Heart left ventricle (tissue), 16 donors: ENCODE measurements at regions not wholly inside any gene's neighbourhood (a gene's known extent, or its start where the extent isn't known, plus 50 kb on each side); places are given as distances from the start of the nearest gene placed in this dataset.

ENCODE experiments used
- ATAC-seq, 4 donors: fragments of 200-7000 bp; cut with Tn5 transposase; one replicate each; pipeline ENCODE4 v1.9.1; 2020 to 2022; ENCODE audit warnings: moderate library complexity in 4 of 4, mild to moderate bottlenecking in 3 of 4, moderate number of reproducible peaks in 1 of 4
- DNase-seq, 5 donors: peaks; one replicate each; pipeline ENCODE4 v3.0.0-alpha.2; 2020
- H3K27ac ChIP-seq, 12 donors: fragments of 200-600 bp; sonication (generic) in 4 of 12; one replicate each; pipeline versions ENCODE4 v1.5.0 to v1.8.0; 2016 to 2022; ENCODE audit warnings: mild to moderate bottlenecking in 2 of 12
- H3K27me3 ChIP-seq, 9 donors: fragments of 200-600 bp; sonication (generic) in 2 of 9; one replicate each; pipeline versions ENCODE4 v1.5.1 to v1.8.0; 2016 to 2022; ENCODE audit warnings: mild to moderate bottlenecking in 3 of 9
- H3K36me3 ChIP-seq, 9 donors: fragments of 200-600 bp; sonication (generic) in 2 of 9; one replicate each; pipeline versions ENCODE4 v1.5.0 to v1.8.0; 2018 to 2022; ENCODE audit warnings: mild to moderate bottlenecking in 2 of 9
- H3K4me1 ChIP-seq, 12 donors: fragments of 200-600 bp; sonication (generic) in 4 of 12; one replicate each; pipeline versions ENCODE4 v1.5.0 to v1.8.0; 2016 to 2022; ENCODE audit warnings: mild to moderate bottlenecking in 3 of 12
- H3K4me3 ChIP-seq, 12 donors: fragments of 200-600 bp; sonication (generic) in 4 of 12; one replicate each; pipeline versions ENCODE4 v1.5.0 to v1.8.0; 2017 to 2022; ENCODE audit warnings: mild to moderate bottlenecking in 9 of 12, moderate library complexity in 4 of 12
- H3K9me3 ChIP-seq, 12 donors: fragments of 200-600 bp; sonication (generic) in 4 of 12; one replicate each; pipeline versions ENCODE4 v1.5.0 to v1.8.0; 2016 to 2022; ENCODE audit warnings: mild to moderate bottlenecking in 1 of 12
- POLR2A ChIP-seq, 2 donors: fragments of 450-650 bp; IDR thresholded peaks; one replicate each; pipeline ENCODE4 v1.6.1; 2017; ENCODE audit warnings: antibody characterized with exemption in 2 of 2, mild to moderate bottlenecking in 2 of 2, moderate library complexity in 2 of 2
- WGBS, 4 donors: extraction: QIAGEN DNeasy Blood & Tissue Kit in 2 of 4; methylation state at CpG; one replicate each; pipeline versions ENCODE4 v1.1.5 to v1.1.7; 2013 to 2018; 5-methylcytosine and 5-hydroxymethylcytosine counted together
- intact Hi-C, 10 donors: fragments of 100-400 bp; cut with DNase I; formaldehyde crosslinking; loops; one replicate each; pipeline versions ENCODE4 v1.11.1 to v1.14.2; 2022
- TF ChIP-seq, protein P1 (sequence below), 12 donors: fragments of 200-600 bp; sonication (generic) in 4 of 12; IDR thresholded peaks; one replicate each; pipeline versions ENCODE4 v1.5.0 to v1.8.0; 2018 to 2022; ENCODE audit warnings: antibody characterized with exemption in 12 of 12, mild to moderate bottlenecking in 5 of 12
- donor health status: ischemic (EF 13 %, LVEDD 7.1; RV severe dilation, severe dysfunction).
- donor health status: healthy with polysubstance abuse.
- donor health status: DM: no; HTN: yes; CAD: no.
- donor health status: DM: no; HTN: no; CAD: no.
- donor health status: ischemic (EF 25% LVEDD 6.9; RV normal size, moderate dysfunction).
- donor health status: ischemic (EF 25% LVEDD 5.7; RV mildly dilated, moderate dysfunction).
- donor health status: healthy.
- donor health status: DM: yes; HTN: yes; CAD: no.
- donor health status: ischemic (EF 35%, LVEDD 5.7; RV mildly dilated, moderate dysfunction).
- donor health status: nonischemic (EF 11% LVEDD 7.7; RV severe dilation, severe dysfunction).
- donor health status: DM: yes; HTN: yes; CAD: no.
- donor health status: PGD.
- donor health status: ischemic (EF 29% LVEDD 5.4; RV normal size, mild dysfunction).
- donor health status: nonischemic (EF 23%, LVEDD 6.1; RV moderate dilation, normal function).

DNA sequence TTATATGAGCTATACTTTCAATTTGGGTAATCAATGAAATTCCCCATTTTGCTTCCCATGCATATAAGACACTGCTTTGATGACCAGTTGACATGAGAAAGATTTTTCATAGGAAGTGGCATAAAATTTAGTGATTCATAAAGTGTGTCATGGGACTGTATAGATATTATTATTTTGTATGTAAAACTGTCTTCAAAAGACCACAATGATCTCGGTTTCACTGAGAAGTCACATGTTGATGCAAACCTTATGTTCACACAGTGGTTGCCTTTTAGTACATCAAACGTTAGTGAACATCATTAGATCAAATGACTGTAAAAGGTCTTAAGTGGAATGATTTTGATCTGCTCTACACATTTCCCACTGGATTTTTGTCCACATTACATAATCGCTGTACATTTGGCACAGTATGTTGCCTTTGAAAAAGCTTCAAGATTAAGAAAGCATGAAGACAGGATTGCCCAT lies 349.2 kb upstream of the MEF2C start:
- no peak for TF ChIP-seq POLR2A (IDR thresholded peaks at IDR 0.05)
- TF ChIP-seq, protein P1, sequence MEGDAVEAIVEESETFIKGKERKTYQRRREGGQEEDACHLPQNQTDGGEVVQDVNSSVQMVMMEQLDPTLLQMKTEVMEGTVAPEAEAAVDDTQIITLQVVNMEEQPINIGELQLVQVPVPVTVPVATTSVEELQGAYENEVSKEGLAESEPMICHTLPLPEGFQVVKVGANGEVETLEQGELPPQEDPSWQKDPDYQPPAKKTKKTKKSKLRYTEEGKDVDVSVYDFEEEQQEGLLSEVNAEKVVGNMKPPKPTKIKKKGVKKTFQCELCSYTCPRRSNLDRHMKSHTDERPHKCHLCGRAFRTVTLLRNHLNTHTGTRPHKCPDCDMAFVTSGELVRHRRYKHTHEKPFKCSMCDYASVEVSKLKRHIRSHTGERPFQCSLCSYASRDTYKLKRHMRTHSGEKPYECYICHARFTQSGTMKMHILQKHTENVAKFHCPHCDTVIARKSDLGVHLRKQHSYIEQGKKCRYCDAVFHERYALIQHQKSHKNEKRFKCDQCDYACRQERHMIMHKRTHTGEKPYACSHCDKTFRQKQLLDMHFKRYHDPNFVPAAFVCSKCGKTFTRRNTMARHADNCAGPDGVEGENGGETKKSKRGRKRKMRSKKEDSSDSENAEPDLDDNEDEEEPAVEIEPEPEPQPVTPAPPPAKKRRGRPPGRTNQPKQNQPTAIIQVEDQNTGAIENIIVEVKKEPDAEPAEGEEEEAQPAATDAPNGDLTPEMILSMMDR (IDR thresholded peaks at IDR 0.05) = no peak
- WGBS, 4 donors = 74 to 82% (median 75%) methylated on average over 3 of the region's 3 CpGs

DNA sequence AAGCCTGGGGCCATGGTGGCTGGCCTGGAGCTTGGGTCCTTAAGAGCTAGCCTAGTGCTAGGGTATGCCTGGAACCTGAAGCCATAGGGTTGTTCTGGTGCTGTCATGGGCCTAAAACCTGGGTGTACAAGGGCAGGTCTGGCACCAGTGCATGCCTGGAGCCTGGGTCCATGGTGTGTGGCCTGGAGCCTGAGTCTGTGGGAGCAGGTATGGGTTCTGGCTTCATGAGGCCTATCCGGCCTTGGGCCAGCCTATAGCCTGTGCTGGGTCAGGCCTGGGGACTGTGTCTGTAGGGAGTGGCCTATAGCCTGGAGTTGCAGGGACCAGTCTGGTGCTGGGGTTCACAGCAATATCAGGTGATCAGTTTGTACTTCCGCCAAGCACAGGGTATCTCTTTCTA lies 347.2 kb upstream of the MEF2C start:
- Histone ChIP-seq H3K4me3 (no peak overlapping the region), H3K36me3 (no peaks in the 10 kb centered on the region), H3K27ac (no peak overlapping the region), H3K9me3 (peaks cover 0 to 19% (median 0%) of the 10 kb centered on the region in 12 donors), H3K27me3 (no peaks in the 10 kb centered on the region), H3K4me1 (no peaks in the 10 kb centered on the region)
- intact Hi-C loops = no loop called here
- 71 to 100% (median 100%) methylated on average over 1 to 2 of the region's 2 CpGs for WGBS, 4 donors
- TF ChIP-seq, protein P1 (IDR thresholded peaks at IDR 0.05) = no peak
- TF ChIP-seq POLR2A (IDR thresholded peaks at IDR 0.05) = no peak
- ATAC-seq = no peak
- peak in 1 of 5 donors; percentile 19 for DNase-seq

More for the DNA sequence above, 349.2 kb upstream of the MEF2C start:
- Histone ChIP-seq H3K9me3 (peaks cover 0 to 10% (median 0%) of the 10 kb centered on the region in 12 donors), H3K36me3 (no peaks in the 10 kb centered on the region), H3K27me3 (no peaks in the 10 kb centered on the region), H3K4me3 (no peak overlapping the region), H3K4me1 (no peaks in the 10 kb centered on the region), H3K27ac (no peak overlapping the region)
- intact Hi-C loops = no loop called here
- DNase-seq (no peak), ATAC-seq (no peak)

DNA sequence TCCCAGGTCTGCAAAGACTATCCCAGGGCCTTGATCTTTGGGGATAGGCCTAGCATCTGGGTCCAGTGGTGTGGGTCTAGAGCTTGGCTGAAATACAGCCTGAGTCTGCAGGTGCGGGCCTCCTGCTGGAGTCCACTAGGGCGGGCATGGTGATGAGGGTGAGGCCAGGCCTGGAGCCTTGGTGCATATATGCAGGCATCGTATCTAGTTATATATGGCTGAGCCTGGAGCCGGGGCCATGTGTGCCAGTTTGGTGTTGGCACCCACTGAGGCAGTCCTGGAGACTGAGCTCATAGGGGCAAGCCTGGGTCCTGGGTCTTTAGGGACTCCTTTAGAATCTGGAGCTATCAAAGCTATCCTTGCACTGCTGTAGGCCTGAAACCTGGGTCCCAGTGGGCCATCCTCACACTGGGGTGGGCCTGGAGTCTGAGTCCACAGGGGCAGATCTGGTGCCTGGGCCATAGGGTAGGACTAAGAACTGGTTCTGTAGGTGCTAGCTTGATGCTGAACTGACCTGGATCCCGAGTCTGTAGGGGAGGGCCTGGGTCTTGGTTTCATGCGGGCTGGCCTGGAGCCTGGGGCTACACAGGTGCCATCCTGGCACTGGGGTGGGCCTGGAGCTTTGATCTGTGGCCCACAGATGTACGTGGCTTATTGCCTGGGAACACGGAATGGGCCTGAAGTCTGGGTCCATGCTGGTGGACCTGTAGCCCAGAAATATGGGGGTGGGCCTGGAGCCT lies 346.5 kb upstream of the MEF2C start:
- DNase-seq (peak in 1 of 5 donors; percentile 37), ATAC-seq (no peak)
- WGBS, 4 donors = 93 to 98% (median 96%) methylated on average over 5 to 8 of the region's 8 CpGs
- intact Hi-C loops = no loop called here
- TF ChIP-seq, protein P1 (IDR thresholded peaks at IDR 0.05) = no peak
- TF ChIP-seq POLR2A (IDR thresholded peaks at IDR 0.05) = no peak
- Histone ChIP-seq H3K36me3 (no peaks in the 10 kb centered on the region), H3K4me1 (no peaks in the 10 kb centered on the region), H3K9me3 (peaks cover 0 to 19% (median 0%) of the 10 kb centered on the region in 12 donors), H3K27ac (no peak overlapping the region), H3K27me3 (no peaks in the 10 kb centered on the region), H3K4me3 (no peak overlapping the region)

DNA sequence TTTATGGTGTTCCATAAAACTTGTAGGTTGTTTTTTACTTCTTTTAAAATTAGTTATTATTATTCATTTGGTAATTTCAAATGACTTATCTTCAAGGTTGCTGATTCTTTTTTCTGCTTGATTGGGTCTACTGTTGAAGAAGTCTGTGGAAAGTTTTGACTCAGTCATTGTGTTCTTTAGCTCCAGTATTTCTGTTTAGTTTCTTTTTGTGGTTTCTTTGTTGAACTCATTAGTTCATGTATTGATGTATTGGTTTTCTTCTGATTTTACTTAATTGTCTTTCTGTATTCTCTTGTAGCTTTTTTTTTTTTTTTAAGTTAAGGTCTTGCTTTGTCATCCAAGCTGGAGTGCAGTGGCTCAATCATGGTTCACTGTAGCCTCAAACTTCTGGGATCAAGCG lies 345.4 kb upstream of the MEF2C start:
- H3K4me1 ChIP-seq = no peaks in the 10 kb centered on the region
- WGBS, 4 donors = 95 to 98% (median 96%) methylated on average over 1 of the region's 1 CpG
- no peak overlapping the region for H3K4me3 ChIP-seq
- H3K27me3 ChIP-seq = no peaks in the 10 kb centered on the region
- H3K9me3 ChIP-seq = peaks cover 0 to 19% (median 0%) of the 10 kb centered on the region in 12 donors
- intact Hi-C loops = no loop called here
- ATAC-seq (no peak), DNase-seq (no peak)
- TF ChIP-seq, protein P1 (IDR thresholded peaks at IDR 0.05) = no peak
- TF ChIP-seq POLR2A (IDR thresholded peaks at IDR 0.05) = no peak
- H3K27ac ChIP-seq = no peak overlapping the region
- no peaks in the 10 kb centered on the region for H3K36me3 ChIP-seq
